RWPE2 (cell line): ENCODE measurements at regions not wholly inside any gene's neighbourhood (a gene's known extent, or its start where the extent isn't known, plus 50 kb on each side); places are given as distances from the start of the nearest gene placed in this dataset.
A peak's percentile ranks its signal among the peaks of the same experiment; 100 is the strongest.

Source experiments
- ATAC-seq: fragments of 200-7000 bp; cut with Tn5 transposase; 3 replicates; pipeline ENCODE4 v1.9.1; 2021; ENCODE audit warnings: low read depth
- DNase-seq: peaks from one replicate; pipeline ENCODE4 v3.0.0-alpha.2; 2020; ENCODE audit warnings: low spot score
- H3K27ac ChIP-seq: fragments of 450-650 bp; 2 replicates; pipeline ENCODE4 v1.5.1; 2017; ENCODE audit warnings: mild to moderate bottlenecking; ENCODE audit not compliant: poor library complexity, severe bottlenecking
- H3K27me3 ChIP-seq: fragments of 250-450 bp; sonication (Bioruptor Pico); 2 replicates; pipeline ENCODE4 v1.5.1; 2021; ENCODE audit warnings: mild to moderate bottlenecking, moderate library complexity; ENCODE audit not compliant: insufficient read depth, poor library complexity, severe bottlenecking
- H3K36me3 ChIP-seq: fragments of 250-450 bp; sonication (Bioruptor Pico); 2 replicates; pipeline ENCODE4 v1.5.1; 2020; ENCODE audit warnings: low read depth, mild to moderate bottlenecking, moderate library complexity
- H3K4me1 ChIP-seq: fragments of 250-450 bp; sonication (Bioruptor Pico); 2 replicates; pipeline ENCODE4 v1.5.1; 2021; ENCODE audit warnings: mild to moderate bottlenecking, moderate library complexity; ENCODE audit not compliant: insufficient read depth, poor library complexity, severe bottlenecking
- H3K4me3 ChIP-seq: fragments of 250-450 bp; sonication (Bioruptor Pico); 2 replicates; pipeline ENCODE4 v1.5.1; 2021; ENCODE audit warnings: mild to moderate bottlenecking, moderate library complexity; ENCODE audit not compliant: severe bottlenecking
- H3K9me3 ChIP-seq: fragments of 250-450 bp; sonication (Bioruptor Pico); 2 replicates; pipeline ENCODE4 v1.5.1; 2021; ENCODE audit warnings: mild to moderate bottlenecking, moderate library complexity; ENCODE audit not compliant: severe bottlenecking
- CTCF ChIP-seq: fragments of 450-650 bp; IDR thresholded peaks from one replicate; pipeline ENCODE4 v1.5.1; 2017; ENCODE audit warnings: mild to moderate bottlenecking, moderate library complexity; ENCODE audit not compliant: poor library complexity, severe bottlenecking

GRCh38 chr2:180872255-180872654 is 108.2 kb upstream of the UBE2E3 start:
- Histone ChIP-seq H3K4me1 (no peaks in the 10 kb centered on the region), H3K4me3 (no peak overlapping the region), H3K36me3 (no peaks in the 10 kb centered on the region), H3K9me3 (peaks cover under 1% of the 10 kb centered on the region), H3K27ac (no peak overlapping the region), H3K27me3 (no peaks in the 10 kb centered on the region)
- TF ChIP-seq CTCF, result no peak
- no peak for ATAC-seq
- no peak for DNase-seq

GRCh38 chr2:180871649-180872048 is 108.8 kb upstream of the UBE2E3 start:
- no peaks in the 10 kb centered on the region for H3K27me3 ChIP-seq
- TF ChIP-seq CTCF, result no peak
- H3K9me3 ChIP-seq, result no peaks in the 10 kb centered on the region
- DNase-seq, result no peak
- no peaks in the 10 kb centered on the region for H3K36me3 ChIP-seq
- no peak overlapping the region for H3K27ac ChIP-seq
- no peaks in the 10 kb centered on the region for H3K4me1 ChIP-seq
- H3K4me3 ChIP-seq, result no peak overlapping the region
- no peak for ATAC-seq

- no peaks in the 10 kb centered on the region for H3K27me3 ChIP-seq
- no peak overlapping the region for H3K4me3 ChIP-seq
- no peaks in the 10 kb centered on the region for H3K36me3 ChIP-seq
- no peak for TF ChIP-seq CTCF
- H3K9me3 ChIP-seq, result no peaks in the 10 kb centered on the region
- no peak for ATAC-seq
- no peaks in the 10 kb centered on the region for H3K4me1 ChIP-seq
- no peak for DNase-seq
- no peak overlapping the region for H3K27ac ChIP-seq
Measured at GRCh38 chr2:180849851-180850250, 130.6 kb upstream of the UBE2E3 start.

GRCh38 chr2:180848393-180848792 is 132.0 kb upstream of the UBE2E3 start:
- H3K27ac ChIP-seq, result no peak overlapping the region
- no peaks in the 10 kb centered on the region for H3K27me3 ChIP-seq
- H3K36me3 ChIP-seq, result no peaks in the 10 kb centered on the region
- no peak overlapping the region for H3K4me3 ChIP-seq
- no peak for TF ChIP-seq CTCF
- no peak for DNase-seq
- no peaks in the 10 kb centered on the region for H3K9me3 ChIP-seq
- no peaks in the 10 kb centered on the region for H3K4me1 ChIP-seq
- ATAC-seq, result no peak

- Histone ChIP-seq H3K9me3 (no peaks in the 10 kb centered on the region), H3K36me3 (no peaks in the 10 kb centered on the region), H3K4me3 (no peak overlapping the region), H3K27ac (no peak overlapping the region), H3K27me3 (no peaks in the 10 kb centered on the region), H3K4me1 (no peaks in the 10 kb centered on the region)
- ATAC-seq, result no peak
- no peak for DNase-seq
- TF ChIP-seq CTCF, result peak; percentile 19
Measured at GRCh38 chr2:180846756-180847472, 133.5 kb upstream of the UBE2E3 start.
